T-helper 1 cell treated with Interleukin-12 subunit alpha and Interleukin-12 subunit beta and Interleukin-4 antibody, amounts not matched to agents 30 ng/mL and 1 ng/mL, for 36 hours (primary cell): ENCODE measurements at regions not wholly inside any gene's neighbourhood (a gene's known extent, or its start where the extent isn't known, plus 50 kb on each side); places are given as distances from the start of the nearest gene placed in this dataset.

Experiments
- intact Hi-C: fragments of 100-400 bp; cut with micrococcal nuclease; formaldehyde crosslinking; loops from one replicate; pipeline ENCODE4 v1.15.1; 2024

DNA sequence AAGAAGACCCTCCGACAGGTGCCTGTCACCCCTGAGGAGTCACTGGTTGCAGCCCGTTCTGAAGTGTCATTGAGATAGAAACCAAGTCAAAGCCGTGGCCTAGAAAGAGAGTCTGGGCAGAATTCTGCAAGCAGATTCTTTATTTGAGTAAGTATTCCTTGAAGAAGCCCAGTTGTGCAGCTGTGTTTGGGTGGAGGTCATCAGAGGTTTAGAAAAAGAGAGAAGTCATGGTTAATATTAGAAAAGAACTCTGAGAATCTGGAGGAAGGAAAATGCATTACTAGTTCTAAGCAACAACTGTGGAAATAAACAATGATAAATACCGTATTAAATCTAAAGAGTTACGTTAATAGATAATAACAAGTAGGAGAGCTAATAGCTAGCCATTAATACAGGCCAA lies 118.8 kb upstream of the KIRREL3 start:
- intact Hi-C loops, result no loop called here

DNA sequence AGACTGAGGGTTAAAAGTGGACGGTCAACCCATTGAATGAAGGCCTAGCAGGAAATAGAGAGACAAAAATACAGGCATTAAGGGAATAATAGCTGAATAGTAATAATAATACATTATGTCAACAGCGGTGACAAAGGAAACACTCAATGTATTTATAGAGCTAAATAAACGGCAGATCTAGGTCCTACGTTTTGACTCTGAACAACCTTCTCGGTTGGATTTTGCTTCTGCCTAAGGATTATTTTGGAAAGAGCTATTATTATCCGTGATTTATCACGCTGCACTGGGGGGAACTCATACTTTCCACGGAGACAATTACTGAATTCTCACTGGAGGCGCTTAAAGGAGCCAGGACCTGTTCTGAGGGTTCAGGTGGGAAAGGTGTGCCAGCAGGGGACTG lies 118.2 kb upstream of the KIRREL3 start:
- intact Hi-C loops, result no loop called here

DNA sequence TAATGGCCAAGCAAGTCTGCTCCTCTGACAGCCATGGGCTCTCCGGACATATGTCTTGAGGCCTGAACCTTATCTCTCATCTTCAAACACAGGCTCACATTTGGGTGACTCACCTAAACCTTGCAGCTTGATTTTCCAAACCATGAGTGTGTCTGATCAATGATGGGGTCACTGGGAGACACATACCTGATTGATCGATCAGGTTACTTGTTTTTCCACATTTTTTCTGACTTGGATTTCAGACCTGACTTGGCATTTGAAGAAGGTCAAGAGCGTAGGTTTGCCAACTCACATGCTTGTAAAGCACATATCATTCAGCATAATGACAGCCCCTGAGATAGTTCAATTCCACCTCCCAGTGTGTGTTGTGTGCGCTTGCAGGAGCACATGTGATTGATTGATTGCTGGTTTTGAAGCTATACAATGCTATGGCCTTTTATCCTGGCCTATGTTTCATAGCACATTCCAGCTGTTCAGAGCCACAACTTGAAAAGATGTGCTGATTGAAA lies 116.7 kb upstream of the KIRREL3 start:
- intact Hi-C loops, result no loop called here

DNA sequence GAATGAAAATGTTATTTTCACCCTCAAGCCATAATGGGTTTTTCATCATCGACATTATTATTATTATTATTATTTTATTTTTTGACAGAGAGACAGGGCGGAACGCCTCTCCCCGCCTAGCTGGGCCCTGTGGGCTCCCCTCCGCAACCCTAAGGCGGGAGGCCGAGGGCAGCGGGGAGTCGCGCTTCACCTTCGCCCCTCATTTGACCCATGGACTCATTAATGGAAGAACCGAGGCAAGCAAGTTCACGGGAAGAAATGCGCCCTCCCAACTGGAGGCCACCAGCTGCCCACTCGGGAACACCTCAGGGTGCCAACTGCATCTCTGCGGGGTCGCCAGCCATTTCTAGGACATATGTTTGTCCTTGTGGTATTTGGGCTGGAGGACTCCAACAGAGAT lies 115.3 kb upstream of the KIRREL3 start:
- intact Hi-C loops, result no loop called here

DNA sequence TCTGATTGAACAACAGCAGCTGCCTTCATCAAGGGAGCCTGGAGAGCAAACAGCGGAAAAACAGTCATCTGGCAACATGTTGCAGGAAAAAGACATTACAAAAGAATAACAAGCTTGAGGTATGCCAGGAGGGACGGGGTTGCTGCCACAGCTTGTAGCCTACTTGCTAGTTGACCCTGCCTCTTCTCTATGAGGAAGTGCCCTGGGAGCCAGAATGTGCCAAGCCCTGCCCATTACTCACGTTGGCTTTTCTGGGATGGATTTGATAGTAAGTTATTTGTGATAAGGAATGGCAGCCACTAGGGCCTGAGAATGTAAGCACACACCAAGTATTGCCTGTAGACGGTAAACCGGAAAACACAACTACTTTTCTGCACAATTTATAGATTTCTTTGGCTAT lies 113.5 kb upstream of the KIRREL3 start:
- intact Hi-C loops, result no loop called here

DNA sequence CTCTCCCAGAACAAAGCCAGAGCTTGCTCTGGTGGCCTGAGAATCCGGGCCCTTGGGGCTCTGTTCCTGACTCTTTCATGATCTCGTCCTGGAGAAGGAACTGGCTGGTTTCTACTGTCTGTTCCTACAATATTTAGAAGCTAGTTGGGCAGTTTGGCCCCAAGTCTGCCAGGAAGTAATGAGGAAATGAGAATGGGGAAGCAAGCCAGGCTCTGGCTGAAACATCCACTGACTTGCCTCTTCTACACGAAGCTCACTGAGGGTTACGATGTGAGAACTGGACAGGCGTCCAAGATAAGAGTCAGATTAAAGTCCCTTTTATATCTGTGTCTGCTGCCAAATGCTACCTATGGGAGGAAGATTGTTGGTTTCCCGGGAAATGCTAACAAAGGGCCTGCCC lies 110.0 kb upstream of the KIRREL3 start:
- intact Hi-C loops, result no loop called here

DNA sequence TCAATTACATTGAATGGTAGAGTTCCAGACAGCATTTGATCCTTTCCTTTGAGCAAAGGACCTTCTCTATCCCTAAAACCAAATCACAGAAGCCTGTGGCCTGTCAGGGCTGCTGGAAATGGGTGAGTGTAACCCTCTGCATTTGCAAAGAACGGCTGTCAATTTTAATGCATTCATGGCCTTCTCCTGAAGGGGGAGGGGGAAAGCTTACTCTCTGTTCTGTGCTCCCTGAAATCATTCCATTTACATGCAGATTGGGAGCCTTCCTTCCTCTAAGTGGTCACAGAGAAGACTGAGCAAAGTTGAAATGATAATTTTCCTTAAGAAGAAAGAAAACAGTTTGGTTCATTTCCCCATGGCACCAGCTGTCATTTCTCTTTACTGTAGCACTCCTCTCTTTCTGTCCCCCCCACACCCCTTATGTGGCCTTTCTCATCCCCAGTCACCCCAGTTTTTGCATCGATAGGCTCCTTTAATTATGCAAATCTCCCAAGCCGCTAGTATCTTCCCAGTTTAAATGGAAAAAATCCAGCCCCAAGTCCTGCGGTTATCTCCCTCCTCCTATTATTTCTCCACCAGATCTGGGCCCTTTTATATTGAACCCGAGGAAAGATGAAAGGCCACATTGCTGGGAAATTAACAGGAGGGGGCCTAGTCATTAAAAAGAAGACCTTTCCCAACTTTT lies 109.4 kb upstream of the KIRREL3 start:
- intact Hi-C loops, result no loop called here

DNA sequence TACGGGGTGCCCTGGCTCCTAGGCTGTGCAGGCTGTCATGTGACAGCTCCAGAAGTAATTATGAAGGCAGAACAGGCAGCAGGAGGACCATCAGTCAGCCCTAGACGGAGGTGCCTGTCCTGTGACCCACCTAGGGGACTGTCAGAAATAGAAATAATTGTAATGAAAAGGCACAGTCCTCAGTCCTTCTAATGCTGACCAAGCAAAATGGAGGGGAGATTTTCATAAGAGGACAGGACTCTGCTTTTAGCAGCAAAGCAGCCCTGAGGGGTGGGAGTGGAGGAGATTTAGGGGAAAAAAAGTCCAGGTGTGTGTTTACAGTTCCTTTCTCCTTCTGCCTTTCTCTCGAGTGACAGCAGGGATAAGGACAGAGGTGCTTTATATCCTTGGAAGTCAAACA lies 108.3 kb upstream of the KIRREL3 start:
- intact Hi-C loops, result no loop called here

DNA sequence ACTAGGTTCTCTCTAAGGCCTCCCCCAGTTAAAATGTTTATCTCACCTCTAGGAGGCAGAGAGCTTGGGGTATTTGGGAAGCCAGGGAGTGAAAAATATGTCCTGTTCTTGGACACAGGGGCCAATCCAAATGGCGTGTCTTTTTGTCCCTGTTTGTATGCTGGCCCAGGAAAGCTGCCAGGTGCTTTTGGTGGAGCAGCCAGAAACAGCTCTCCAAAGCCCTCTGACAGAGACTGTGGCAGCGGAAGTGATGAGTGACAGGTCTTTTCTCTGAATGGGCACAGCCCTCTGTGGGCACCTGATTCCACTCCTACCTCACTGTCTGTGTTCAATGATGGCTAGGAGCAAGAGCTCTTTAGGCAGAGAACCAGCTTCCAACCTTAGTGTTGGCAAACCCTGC lies 106.4 kb upstream of the KIRREL3 start:
- intact Hi-C loops, result no loop called here

DNA sequence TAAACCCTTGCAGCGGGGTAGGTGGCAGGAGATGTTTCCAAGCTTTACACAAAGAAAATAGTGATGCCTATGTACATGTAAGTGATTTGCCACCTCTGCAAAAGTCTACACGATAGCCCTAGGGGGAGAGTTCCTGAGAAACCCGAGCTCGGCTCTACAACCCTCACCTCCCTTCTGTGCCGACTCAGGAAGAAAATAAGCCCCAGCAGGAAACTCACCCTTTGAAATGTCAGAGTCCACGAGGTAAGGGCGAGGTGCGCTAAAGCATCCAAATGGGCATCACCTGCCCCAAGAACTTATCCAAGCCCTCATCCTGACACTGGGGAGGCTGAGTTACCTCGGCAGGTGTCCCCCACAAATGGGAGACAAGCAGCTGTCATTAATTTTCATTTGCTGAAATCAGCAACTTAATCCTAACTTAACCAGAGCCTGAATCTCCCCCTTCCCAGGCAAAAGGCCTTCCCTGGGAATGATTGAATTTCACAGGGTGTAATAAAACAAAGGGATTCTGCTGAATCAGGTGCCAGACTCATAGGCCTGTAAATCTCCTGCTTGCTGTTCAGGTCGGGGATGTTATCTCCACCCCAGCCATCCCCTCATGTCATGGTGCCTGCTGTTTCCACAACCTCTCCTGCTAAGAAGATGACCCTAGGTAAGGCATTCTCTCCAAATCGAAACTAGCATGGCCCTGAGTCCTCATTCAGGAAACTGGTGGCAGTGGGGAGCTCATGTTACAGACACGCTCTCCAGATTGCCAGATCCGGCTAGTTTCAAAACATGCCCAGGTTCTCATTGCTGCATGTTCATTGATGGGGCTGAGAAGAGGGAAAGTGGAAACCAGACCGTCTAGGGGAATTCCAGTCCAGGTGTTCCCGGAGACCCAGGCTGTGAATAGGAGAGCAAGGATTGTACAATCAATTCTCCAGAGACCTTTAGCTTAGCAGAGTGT lies 105.3 kb upstream of the KIRREL3 start:
- intact Hi-C loops, result no loop called here

DNA sequence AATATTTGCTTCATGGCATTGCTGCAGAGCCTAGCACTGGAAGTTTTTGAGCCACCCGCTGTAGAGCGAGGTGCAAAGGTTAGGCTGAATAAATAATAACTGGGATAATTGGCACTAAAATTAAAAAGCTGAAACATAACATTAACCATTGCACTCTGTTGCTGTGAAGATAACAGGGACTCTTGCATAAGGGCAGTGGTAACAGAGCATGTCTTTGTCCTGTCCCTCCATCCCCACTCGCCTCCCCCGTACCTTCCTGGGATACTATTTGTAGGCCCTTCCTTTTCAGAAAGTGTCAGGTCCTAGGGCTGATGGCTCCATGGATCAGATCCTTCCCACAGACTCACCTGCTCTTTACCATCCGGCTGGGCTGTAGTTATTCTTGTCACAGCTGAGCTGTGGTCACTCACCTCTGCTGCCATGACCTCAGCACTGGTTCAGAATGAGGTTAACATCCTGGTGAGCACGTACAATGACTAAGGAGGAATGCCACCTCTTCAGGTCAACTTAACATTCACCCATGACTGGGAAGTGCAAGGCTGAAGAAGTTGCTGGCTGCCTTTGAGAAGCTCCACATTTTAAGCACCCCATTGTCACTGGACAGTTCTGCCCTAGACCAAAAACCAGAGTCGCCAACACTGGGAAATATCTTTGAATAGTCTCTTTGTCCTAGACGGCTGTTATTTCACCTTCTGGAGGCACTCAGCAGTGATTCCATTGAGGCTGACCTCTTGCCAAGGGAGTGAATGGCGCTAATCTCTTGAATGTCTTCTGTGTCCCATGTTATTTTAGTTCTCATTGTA lies 103.2 kb upstream of the KIRREL3 start:
- intact Hi-C loops, result no loop called here

DNA sequence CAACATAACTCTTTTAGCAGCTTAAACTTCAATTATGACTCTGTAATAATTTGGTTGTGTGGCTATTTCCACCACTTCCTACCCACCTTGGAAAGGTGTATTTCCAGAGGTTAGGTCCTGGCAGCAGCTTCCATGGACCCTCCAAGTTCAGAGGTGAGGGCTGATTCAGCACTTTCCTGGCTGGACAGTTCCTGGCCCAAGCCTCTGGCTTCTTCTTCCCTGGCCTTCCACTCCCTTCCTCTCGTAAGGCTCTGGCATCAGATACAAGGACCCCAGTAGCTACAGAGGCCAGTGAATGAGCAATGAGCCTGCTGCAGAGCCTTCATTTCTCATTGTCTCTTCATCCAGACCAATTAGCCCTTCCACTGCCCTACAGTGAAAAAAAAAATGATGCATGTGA lies 98.1 kb upstream of the KIRREL3 start:
- intact Hi-C loops, result no loop called here

DNA sequence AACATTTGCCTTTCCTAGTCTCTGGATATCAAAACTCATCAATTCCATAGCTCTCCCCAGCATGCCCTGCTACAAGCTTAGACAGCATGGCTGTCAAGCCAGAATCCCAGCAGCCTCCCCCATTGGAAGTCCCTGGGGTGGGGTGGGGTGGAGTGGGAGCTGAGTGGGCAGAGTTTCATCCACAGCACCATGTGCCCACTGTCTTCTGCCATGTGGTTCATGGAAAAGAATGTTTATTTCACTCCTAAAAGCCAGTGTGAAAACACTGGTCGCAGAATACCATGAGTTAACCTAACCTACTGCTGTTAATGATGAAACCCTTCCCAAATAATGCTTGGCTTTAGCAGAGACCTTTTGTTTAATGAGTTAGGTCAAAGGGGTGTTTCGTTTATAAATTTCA lies 80.2 kb upstream of the KIRREL3 start:
- intact Hi-C loops, result no loop called here

DNA sequence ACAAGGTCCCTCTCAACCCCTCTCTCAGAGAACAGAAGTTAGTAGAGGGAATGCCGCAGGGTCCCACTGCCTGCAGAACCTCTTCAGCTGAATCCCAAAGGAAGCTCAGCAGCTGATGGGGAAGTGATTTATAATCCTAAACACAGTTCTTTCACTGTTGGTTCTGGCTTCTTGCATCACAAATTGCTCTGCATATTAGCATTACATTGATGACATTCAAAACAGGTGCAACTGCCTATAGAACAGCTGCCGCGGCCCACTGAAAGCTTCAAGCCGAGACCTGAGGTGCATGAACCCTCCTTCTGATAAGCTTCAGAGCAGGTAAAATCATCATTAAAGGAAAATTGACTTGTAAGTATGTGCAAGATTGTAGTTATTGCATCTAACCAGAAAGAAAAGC lies 75.2 kb upstream of the KIRREL3 start:
- intact Hi-C loops, result no loop called here

DNA sequence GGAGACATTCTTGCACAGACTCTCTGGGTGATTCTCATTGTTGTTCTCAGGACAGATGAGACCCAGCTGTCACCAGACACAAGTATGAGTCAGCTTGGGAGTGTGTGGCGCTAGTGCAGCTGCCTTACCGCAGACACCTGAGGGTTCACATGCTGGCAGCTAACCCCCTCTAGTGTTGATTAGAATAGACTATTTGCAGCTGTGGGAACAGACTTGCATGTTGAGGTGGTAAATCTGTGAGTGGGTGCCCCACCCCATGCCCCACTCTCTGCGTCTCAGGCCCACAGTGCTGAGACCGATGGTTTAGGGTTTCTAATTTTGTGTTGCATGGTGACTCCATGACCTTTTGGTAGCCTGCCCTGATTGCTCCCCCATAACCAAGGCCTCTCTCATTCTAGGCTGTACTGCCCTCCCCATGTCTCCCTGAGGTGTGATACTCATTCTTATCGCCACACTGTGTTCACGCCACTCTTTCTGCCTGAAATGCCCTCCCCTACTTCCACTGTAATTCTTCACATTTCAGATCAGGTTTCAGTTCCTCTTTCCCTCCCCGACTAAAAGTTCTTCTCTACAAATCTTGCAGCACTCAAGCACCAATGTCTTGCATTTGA lies 73.7 kb upstream of the KIRREL3 start:
- intact Hi-C loops, result no loop called here

DNA sequence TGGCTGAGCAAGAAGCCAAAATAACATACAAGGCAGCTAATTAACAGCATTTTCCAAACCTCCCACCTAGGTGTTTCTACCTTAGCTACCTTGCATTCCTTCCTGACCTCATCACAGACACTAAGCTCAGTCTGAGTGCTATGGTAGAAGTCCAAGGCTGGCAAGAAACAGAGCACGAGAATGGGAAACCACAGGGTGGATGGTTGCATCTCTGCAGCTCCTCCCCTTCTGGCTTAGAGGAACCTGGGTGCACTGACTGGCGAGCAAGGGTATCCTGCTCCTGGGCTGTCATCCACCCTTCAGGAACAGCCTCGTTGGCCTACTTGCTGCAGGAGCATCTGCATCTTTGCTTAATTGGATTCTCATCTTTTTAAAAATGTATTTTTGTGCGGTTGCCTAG lies 73.1 kb upstream of the KIRREL3 start:
- intact Hi-C loops, result no loop called here

DNA sequence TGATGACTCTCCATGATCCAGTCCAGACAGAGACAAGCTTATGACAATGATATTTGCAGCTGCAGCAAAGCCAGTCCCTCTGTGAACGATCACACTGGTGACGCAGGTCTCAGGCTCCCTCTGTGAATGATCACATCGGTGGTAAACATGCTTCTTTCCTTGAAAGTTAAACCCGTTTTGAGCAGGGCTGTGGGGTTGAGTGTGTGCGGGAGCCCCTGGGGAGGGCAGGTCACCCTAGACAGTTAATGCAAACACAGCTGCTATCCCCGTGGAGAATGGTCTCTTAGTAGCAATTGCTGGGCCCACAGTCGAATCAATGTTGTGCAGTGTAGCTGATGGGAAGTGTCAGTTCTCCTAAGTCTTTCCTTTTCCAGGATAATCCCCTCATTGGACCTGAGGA lies 71.0 kb upstream of the KIRREL3 start:
- intact Hi-C loops, result no loop called here

DNA sequence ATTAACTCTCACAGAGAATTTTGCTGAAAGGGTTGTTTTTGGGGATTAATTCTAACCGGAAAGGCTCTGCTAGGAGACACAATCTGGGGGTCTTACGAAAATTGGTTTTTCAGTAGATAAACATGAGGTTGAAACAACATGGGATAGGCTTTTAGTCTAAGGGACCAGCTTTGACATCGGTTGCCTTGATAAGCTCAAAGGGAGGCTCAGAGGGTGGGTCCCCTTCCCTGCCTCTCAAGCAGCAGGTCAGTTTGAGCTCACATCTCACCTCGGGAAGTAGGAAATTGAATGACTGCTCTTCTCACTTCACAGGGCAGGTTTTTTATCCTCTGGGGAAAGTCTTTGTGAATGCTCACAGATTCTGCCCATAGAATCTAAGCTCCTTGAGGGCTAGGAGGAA lies 70.2 kb upstream of the KIRREL3 start:
- intact Hi-C loops, result no loop called here

DNA sequence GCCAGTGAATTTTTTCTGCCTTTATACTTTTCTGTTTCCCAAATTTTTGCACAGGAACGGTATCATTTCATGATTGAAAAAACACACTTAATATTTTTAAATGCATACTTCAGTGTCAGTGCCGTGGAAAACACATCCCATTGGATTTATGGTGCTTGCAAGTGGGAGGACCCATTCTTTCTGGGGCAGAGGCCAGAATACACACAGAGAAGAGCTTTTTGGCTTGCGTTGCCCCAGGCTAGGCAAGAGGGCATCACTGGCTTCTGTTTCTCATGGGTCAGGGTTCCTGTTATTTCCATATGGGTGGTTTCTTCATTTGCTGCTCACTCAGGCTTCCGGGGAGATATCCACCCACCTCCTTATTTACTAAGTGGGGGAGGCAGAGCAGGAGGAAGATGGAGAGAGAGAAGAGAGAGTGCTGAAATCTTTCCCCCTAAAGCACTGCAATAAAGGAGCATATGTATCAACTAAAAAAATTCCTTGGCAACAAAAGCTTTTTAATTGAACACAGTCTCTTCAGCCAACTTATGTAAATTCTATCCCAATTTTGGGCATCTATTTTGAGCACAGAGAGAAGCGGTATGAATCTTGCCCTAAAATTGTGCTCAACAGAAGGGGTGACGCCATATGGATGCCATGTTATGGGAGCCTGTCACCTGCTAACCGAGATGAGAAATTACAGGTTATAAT lies 66.0 kb upstream of the KIRREL3 start:
- intact Hi-C loops, result no loop called here

DNA sequence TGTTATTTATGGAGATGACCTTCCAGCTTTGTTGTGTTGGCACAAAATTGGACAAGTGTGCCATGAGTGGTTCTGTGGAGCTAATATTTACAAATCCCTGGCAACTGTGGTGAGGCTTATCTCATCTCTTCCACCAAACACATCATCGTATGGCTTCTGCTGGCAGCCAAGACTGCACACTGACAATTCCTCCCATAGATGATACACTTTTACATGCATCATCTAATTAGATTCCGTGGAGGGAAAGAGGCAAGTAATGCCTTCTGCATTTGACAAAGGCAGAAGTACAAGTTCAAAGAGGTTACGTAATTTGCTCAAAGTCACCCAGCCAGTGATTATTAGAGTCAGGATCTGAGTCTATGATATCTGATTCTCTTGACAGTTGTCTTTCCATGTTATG lies 62.7 kb upstream of the KIRREL3 start:
- intact Hi-C loops, result no loop called here

DNA sequence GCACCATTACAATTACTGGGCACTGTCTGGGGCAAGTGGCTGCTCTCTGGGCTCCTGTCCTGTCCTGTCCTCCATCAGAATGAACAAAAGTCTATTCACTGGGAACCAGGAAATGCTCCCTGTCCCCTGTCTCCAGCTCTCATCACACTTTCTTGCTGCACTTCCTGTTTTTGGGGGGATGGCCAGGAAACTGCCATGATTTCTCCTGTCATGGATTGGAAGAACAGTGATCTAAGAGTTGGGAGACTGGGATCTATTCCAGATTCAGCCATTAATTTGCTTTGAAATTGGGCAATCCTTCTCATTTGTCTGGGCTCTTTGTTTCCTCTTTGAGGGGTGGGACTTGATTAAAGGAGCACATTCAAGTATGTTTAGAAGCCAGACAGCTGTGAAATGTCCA lies 61.4 kb upstream of the KIRREL3 start:
- intact Hi-C loops, result no loop called here
